Endothelial cell of umbilical vein (primary cell): ENCODE measurements at regions not wholly inside any gene's neighbourhood (a gene's known extent, or its start where the extent isn't known, plus 50 kb on each side); places are given as distances from the start of the nearest gene placed in this dataset.

Source experiments
- BruUV-seq: library from RNA; stranded (reverse); fragments of 400-500 nt; replicated peaks from 2 replicates; lab custom pipeline; 2021; lab: Mats Ljungman, UMichigan
- CTCF ChIA-PET: fragments of 300-600, 350-600 bp; sonication (Branson Sonifier 250); formaldehyde crosslinking; loops from one replicate; lab custom pipeline; 2021; ENCODE audit warnings: antibody characterized with exemption, inconsistent platforms; lab: Charles Lee
- POLR2A ChIA-PET: fragments of 300-600, 350-600 bp; sonication (Branson Sonifier 250); formaldehyde crosslinking; loops from one replicate; lab custom pipeline; 2021; ENCODE audit warnings: antibody characterized with exemption, inconsistent platforms; lab: Charles Lee
- DNase-seq: peaks from one replicate; pipeline ENCODE4 v3.0.0-alpha.2; 2011; ENCODE audit warnings: low read depth, low spot score
- FAIRE-seq: peaks from 2 replicates; lab custom pipeline; 2011; peaks lifted over from hg19 to GRCh38; lab: Jason Lieb, UNC
- H2AFZ ChIP-seq: 2 replicates; pipeline ENCODE4 v1.6.0; 2012; ENCODE audit warnings: low read depth, low read length, control low read depth, inconsistent platforms
- H3K27ac ChIP-seq: 2 replicates; pipeline ENCODE4 v1.5.1; 2011; ENCODE audit warnings: low read depth, mild to moderate bottlenecking, control low read depth, low read length, moderate library complexity; ENCODE audit not compliant: insufficient read depth
- H3K27me3 ChIP-seq, 2 experiments: 2 replicates each; pipeline versions ENCODE4 v1.6.0 to v1.6.1; 2011; ENCODE audit warnings: low read length in 2 of 2, mixed read lengths in 1 of 2; ENCODE audit not compliant: control insufficient read depth in 2 of 2, insufficient read depth in 2 of 2
- H3K36me3 ChIP-seq, 2 experiments: 2 replicates in 1 of 2; 3 replicates in 1 of 2; pipeline ENCODE4 v1.5.1; 2011; ENCODE audit warnings: low read length in 2 of 2, mild to moderate bottlenecking in 1 of 2, moderate library complexity in 1 of 2; ENCODE audit not compliant: control insufficient read depth in 2 of 2, insufficient read depth in 2 of 2; ENCODE audit errors: extremely low read depth in 1 of 2
- H3K4me1 ChIP-seq: 3 replicates; pipeline ENCODE4 v1.5.1; 2011; ENCODE audit warnings: mild to moderate bottlenecking, low read length; ENCODE audit not compliant: control insufficient read depth, insufficient read depth; ENCODE audit errors: extremely low read depth
- H3K4me2 ChIP-seq: 2 replicates; pipeline ENCODE4 v1.6.1; 2011; ENCODE audit warnings: low read length, control low read depth, mixed read lengths; ENCODE audit not compliant: insufficient read depth
- H3K4me3 ChIP-seq, 3 experiments: fragments of 200-600 bp in 1 of 3; sonication (generic), shearing (Covaris generic) in 1 of 3; replicated peaks in 1 of 3; 2 replicates each; pipeline ENCODE4 v1.5.1; 2011 to 2016; ENCODE audit warnings: control low read depth in 3 of 3, low read length in 3 of 3, mild to moderate bottlenecking in 2 of 3, inconsistent platforms in 1 of 3, low read depth in 1 of 3, moderate library complexity in 1 of 3; ENCODE audit not compliant: insufficient read depth in 1 of 3
- H3K79me2 ChIP-seq: 2 replicates; pipeline ENCODE4 v1.6.0; 2012; ENCODE audit warnings: low read length, inconsistent platforms; ENCODE audit not compliant: control insufficient read depth, insufficient read depth
- H3K9ac ChIP-seq: replicated peaks from 2 replicates; pipeline ENCODE3; 2011; ENCODE audit warnings: low read length, control low read depth; ENCODE audit not compliant: insufficient read depth; ENCODE audit errors: extremely low read depth
- H3K9me1 ChIP-seq: replicated peaks from 3 replicates; pipeline ENCODE4 v1.6.0; 2011; ENCODE audit warnings: mild to moderate bottlenecking, low read length; ENCODE audit not compliant: control insufficient read depth, insufficient read depth; ENCODE audit errors: extremely low read depth
- H3K9me3 ChIP-seq: replicated peaks from 2 replicates; pipeline ENCODE4 v1.5.1; 2012; ENCODE audit warnings: low read length, inconsistent platforms; ENCODE audit not compliant: control insufficient read depth, insufficient read depth
- H4K20me1 ChIP-seq: replicated peaks from 2 replicates; pipeline ENCODE3; 2011; ENCODE audit warnings: mild to moderate bottlenecking, low read length; ENCODE audit not compliant: control insufficient read depth, insufficient read depth; ENCODE audit errors: extremely low read depth
- CTCF ChIP-seq, 2 donors: IDR thresholded peaks; 1 replicate in 1 of 2; 2 replicates in 1 of 2; pipeline ENCODE4 v1.5.1; 2011; ENCODE audit warnings: low read length in 2 of 2, mild to moderate bottlenecking in 2 of 2, moderate library complexity in 2 of 2, control low read depth in 1 of 2, inconsistent platforms in 1 of 2, low read depth in 1 of 2; ENCODE audit not compliant: insufficient read depth in 1 of 2; ENCODE audit errors: extremely low read depth in 1 of 2
- FOS ChIP-seq: IDR thresholded peaks from 2 replicates; pipeline ENCODE4 v1.6.1; 2011; ENCODE audit warnings: mild to moderate bottlenecking, low read length, moderate library complexity, borderline replicate concordance; ENCODE audit not compliant: insufficient read depth
- GATA2 ChIP-seq: IDR thresholded peaks from 2 replicates; pipeline ENCODE4 v1.7.0; 2011; ENCODE audit warnings: low read depth, mild to moderate bottlenecking, moderate library complexity, mixed read lengths, low read length; ENCODE audit not compliant: insufficient read length, insufficient read depth
- MAX ChIP-seq: IDR thresholded peaks from 2 replicates; pipeline ENCODE4 v1.6.1; 2011; ENCODE audit not compliant: insufficient read depth, insufficient read length
- MYC ChIP-seq: IDR thresholded peaks from one replicate; pipeline ENCODE4 v1.6.1; 2011; ENCODE audit warnings: mild to moderate bottlenecking, low read depth, low read length
- POLR2A ChIP-seq: IDR thresholded peaks from 2 replicates; pipeline ENCODE4 v1.6.1; 2012; ENCODE audit warnings: low read depth, mild to moderate bottlenecking, control low read depth, low read length
- POLR2AphosphoS5 ChIP-seq: IDR thresholded peaks from 2 replicates; pipeline ENCODE4 v1.6.1; 2012; ENCODE audit warnings: low read depth, mild to moderate bottlenecking, control low read depth, low read length, moderate library complexity; ENCODE audit not compliant: insufficient read depth
- dilution Hi-C: fragments of 300-500 bp; cut with MboI; formaldehyde crosslinking; loops from one replicate; pipeline ENCODE4 v1.15.0; 2019; ENCODE audit warnings: low sequenced_read_pairs; ENCODE audit not compliant: extremely low pct_ligation_motif_present
- intact Hi-C: fragments of 100-400 bp; cut with micrococcal nuclease; formaldehyde crosslinking; loops from one replicate; pipeline ENCODE4 v1.10.0; 2022

- dilution Hi-C loops, result no loop called here
- no TSS peak for BruUV-seq
Measured at GRCh38 chrX:1106478-1107210, 105.8 kb downstream of the CRLF2 start.

More at GRCh38 chrX:1106478-1107210, 105.8 kb downstream of the CRLF2 start:
- intact Hi-C loops, result no loop called here
- H3K9me3 ChIP-seq, result peaks cover 8% of the 10 kb centered on the region
- H3K9ac ChIP-seq, result no peak overlapping the region
- no peaks in the 10 kb centered on the region for H4K20me1 ChIP-seq
- ChIA-PET CTCF (no interaction called here), POLR2A (no interaction called here)
- TF ChIP-seq POLR2A, result no peak
- TF ChIP-seq CTCF (IDR thresholded peaks at IDR 0.05; ENCODE audit: extremely low read depth in 1 of 2, insufficient read depth in 1 of 2, low read depth in 1 of 2, low read length in 2 of 2), result no peak
- no peak for TF ChIP-seq GATA2
- no peak for TF ChIP-seq MAX
- no peak for TF ChIP-seq FOS
- TF ChIP-seq POLR2AphosphoS5, result no peak
- no peak for TF ChIP-seq MYC
- no peaks in the 10 kb centered on the region for H3K36me3 ChIP-seq
- no peak overlapping the region for H2AFZ ChIP-seq
- no peaks in the 10 kb centered on the region for H3K4me1 ChIP-seq
- H3K27me3 ChIP-seq, result no peaks in the 10 kb centered on the region
- no peak for FAIRE-seq
- DNase-seq, result no peak
- no peak overlapping the region for H3K4me2 ChIP-seq
- H3K9me1 ChIP-seq, result no peaks in the 10 kb centered on the region
- H3K4me3 ChIP-seq, result no peak overlapping the region
- H3K79me2 ChIP-seq, result no peaks in the 10 kb centered on the region
- no peak overlapping the region for H3K27ac ChIP-seq
